Activated CD8-positive, alpha-beta memory T cell treated with anti-CD3 and anti-CD28 coated beads, Interleukin-2, amount 10 ng/mL, durations not matched to agents 7 days and 5 days (primary cell): ENCODE measurements at regions not wholly inside any gene's neighbourhood (a gene's known extent, or its start where the extent isn't known, plus 50 kb on each side); places are given as distances from the start of the nearest gene placed in this dataset.
"Not testable (repeated sequence)": the region's sequence is repeated elsewhere in the genome, so short reads cannot be mapped to it uniquely, and the experiment has no call there.

Source experiments
- ATAC-seq: fragments of 150-1000 bp; cut with Tn5 transposase; one replicate; pipeline ENCODE4 v1.10.0; 2021; ENCODE audit warnings: moderate library complexity
- CTCF ChIA-PET: fragments of 350-600 bp; sonication (Branson Sonifier 250); formaldehyde crosslinking; loops from one replicate; lab custom pipeline; 2021; ENCODE audit warnings: antibody characterized with exemption; lab: Charles Lee
- DNase-seq: peaks from one replicate; pipeline ENCODE4 v3.0.0-alpha.2; 2020
- H3K27ac Mint-ChIP-seq: one replicate; pipeline ENCODE4 v1.8.0; 2021; ENCODE audit warnings: mild to moderate bottlenecking, mixed read lengths
- H3K27me3 Mint-ChIP-seq: one replicate; pipeline ENCODE4 v1.8.0; 2021; ENCODE audit warnings: mixed read lengths
- H3K36me3 Mint-ChIP-seq: one replicate; pipeline ENCODE4 v1.8.0; 2021; ENCODE audit warnings: mild to moderate bottlenecking, mixed read lengths
- H3K4me1 Mint-ChIP-seq: one replicate; pipeline ENCODE4 v1.8.0; 2021; ENCODE audit warnings: mixed read lengths
- H3K4me3 Mint-ChIP-seq: one replicate; pipeline ENCODE4 v1.8.0; 2021; ENCODE audit warnings: mild to moderate bottlenecking, moderate library complexity, mixed read lengths
- H3K9me3 Mint-ChIP-seq: one replicate; pipeline ENCODE4 v1.8.0; 2022; ENCODE audit warnings: low read depth, mixed read lengths

DNA sequence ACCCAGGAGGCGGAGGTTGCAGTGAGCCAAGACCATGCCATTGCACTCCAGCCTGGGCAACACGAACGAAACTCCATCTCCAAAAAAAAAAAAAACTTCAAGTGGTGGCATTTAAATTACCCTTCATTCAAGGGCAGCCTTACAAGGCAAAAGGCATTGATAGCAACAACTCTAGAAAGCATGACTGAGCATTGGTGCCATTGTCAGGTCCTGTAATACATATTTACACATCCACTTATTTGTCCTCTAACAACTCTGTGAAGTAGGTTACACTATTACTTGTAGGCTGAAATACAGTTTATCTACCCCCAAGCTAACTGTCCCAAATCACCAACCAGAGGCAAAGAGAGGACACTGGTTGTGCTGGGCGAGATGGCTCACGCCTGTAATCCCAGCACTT is 52.7 kb upstream of the LARP1 start:
- ATAC-seq, result no peak
- no peak overlapping the region for H3K4me3 Mint-ChIP-seq
- peaks cover 12% of the 10 kb centered on the region for H3K27me3 Mint-ChIP-seq

DNA sequence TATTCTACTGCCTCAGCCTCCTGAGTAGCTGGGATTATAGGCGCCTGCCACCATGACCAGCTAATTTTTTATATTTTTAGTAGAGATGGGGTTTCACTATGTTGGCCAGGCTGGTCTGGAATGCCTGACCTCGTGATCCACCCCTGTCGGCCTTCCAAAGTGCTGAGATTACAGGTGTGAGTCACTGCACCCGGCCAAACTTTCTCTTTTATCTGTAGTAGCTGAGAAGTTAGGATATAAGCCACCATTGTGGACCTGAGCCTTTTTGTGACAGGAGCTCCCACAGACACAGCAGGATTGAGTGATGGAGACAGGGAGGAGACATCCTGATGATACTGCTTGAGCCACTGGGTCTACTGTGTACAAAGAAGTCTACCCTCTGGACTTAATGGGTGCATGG is 53.5 kb upstream of the LARP1 start:
- not testable (repeated sequence) for H3K9me3 Mint-ChIP-seq, ATAC-seq, H3K36me3 Mint-ChIP-seq, H3K27ac Mint-ChIP-seq, H3K4me3 Mint-ChIP-seq, H3K4me1 Mint-ChIP-seq, DNase-seq
- CTCF ChIA-PET, result interaction anchor here (1.1 kb wide), 1 partner anchor 11 kb away, joined by 3 read pairs; no protein-coding TSS in a partner anchor
- peaks cover 12% of the 10 kb centered on the region for H3K27me3 Mint-ChIP-seq

More for the DNA sequence above, 52.7 kb upstream of the LARP1 start:
- no peak for DNase-seq
- CTCF ChIA-PET, result no interaction called here
- Mint-ChIP-seq H3K27ac (no peak overlapping the region), H3K9me3 (no peaks in the 10 kb centered on the region), H3K4me1 (no peaks in the 10 kb centered on the region), H3K36me3 (no peaks in the 10 kb centered on the region)

DNA sequence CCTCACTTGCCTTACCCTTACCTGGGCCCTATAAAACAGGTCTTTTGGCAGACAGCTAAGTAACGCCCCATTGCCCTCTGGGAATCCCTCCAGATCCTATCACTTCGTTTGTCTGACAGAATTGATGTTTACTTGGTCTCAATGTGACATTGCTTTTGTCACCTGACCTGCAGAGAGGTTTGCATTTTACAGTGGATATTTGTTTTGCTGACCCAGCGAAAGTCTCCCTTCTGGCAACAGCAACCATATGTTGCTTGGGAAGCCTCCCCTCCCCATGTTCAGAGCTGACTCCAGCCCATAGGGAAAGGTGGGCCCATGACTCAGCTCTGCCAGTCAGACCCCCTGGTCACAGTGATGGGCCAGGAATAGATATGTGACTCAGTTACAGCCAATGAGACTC is 54.0 kb upstream of the LARP1 start:
- CTCF ChIA-PET, result interaction anchor here (1.1 kb wide), 1 partner anchor 12 kb away, joined by 3 read pairs; no protein-coding TSS in a partner anchor
- no peaks in the 10 kb centered on the region for H3K9me3 Mint-ChIP-seq

DNA sequence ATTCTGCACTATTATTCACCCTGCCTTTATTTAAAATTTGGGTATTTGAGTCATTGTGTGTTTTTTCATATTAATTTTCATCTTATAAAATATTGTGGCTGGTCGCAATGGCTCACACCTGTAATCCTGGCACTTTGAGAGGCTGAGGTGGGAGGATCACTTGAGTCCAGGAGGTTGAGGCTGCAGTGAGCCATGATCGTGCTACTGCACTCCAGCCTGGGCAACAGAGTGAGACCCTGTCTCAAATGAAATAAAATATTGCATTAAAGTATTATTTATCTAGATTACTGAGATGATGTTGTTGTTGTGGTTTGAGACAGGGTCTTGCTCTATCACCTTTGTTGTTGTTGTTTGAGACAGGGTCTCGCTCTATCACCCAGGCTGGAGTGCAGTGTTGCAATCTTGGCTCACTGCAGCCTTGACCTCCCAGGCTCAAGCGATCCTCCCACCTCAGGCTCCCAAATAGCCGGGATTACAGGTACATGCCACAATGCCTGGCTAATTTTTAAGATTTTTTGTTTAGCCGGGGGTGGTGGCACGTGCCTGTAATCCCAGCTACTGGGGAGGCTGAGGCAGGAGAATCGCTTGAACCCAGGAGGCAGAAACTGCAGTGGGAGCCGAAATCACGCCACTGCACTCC is 54.8 kb upstream of the LARP1 start:
- DNase-seq, H3K27ac Mint-ChIP-seq, CTCF ChIA-PET, H3K4me1 Mint-ChIP-seq, H3K36me3 Mint-ChIP-seq, H3K9me3 Mint-ChIP-seq, ATAC-seq, H3K4me3 Mint-ChIP-seq: not testable (repeated sequence)
- H3K27me3 Mint-ChIP-seq, result peaks cover 12% of the 10 kb centered on the region

More for the DNA sequence above, 54.0 kb upstream of the LARP1 start:
- Mint-ChIP-seq H3K27ac (no peak overlapping the region), H3K4me3 (no peak overlapping the region), H3K36me3 (no peaks in the 10 kb centered on the region), H3K27me3 (peaks cover 12% of the 10 kb centered on the region), H3K4me1 (no peaks in the 10 kb centered on the region)
- ATAC-seq (no peak), DNase-seq (no peak)

DNA sequence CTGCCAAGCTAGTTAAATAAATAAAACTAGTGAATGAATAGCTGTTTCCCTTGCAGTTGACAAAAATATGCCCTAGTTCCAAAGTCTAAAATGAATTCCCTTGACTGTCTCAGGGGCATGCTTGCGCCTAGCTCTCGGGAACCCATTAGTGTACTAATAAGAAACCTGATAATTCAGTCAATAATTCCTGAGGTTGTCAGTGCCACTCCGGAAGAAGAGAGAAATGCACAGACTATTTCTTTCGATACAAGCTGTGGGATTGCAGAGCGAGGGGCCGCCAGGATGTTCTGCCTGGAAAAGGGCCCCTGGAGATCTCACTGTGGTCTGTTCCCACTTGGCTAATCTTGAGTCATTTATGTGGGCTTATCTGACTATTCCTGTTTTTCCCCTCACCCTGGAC is 56.4 kb upstream of the LARP1 start:
- H3K27me3 Mint-ChIP-seq, result peaks cover 12% of the 10 kb centered on the region
- ATAC-seq (no peak), DNase-seq (no peak)
- no peak overlapping the region for H3K4me3 Mint-ChIP-seq
- no peaks in the 10 kb centered on the region for H3K9me3 Mint-ChIP-seq
- no peaks in the 10 kb centered on the region for H3K4me1 Mint-ChIP-seq
- CTCF ChIA-PET, result no interaction called here
- no peaks in the 10 kb centered on the region for H3K36me3 Mint-ChIP-seq
- no peak overlapping the region for H3K27ac Mint-ChIP-seq

DNA sequence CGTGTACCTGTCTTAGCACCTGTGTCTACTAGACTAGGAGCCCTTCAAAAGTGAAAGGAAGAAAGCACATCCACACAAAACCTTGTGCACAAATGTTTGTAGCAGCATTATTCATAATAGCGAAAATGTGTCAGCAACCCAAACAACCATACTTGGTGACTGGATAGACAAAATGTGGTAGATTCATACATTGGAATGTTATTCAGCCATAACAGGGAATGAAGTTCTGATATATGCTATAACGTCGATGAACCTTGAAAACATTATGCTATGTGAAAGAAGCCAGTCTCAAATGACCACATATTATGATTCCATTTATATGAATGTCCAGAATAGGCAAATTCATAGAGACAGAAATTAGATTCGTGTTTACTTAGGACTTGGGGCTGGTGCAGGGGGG is 57.8 kb upstream of the LARP1 start:
- Mint-ChIP-seq H3K9me3 (no peaks in the 10 kb centered on the region), H3K4me3 (no peak overlapping the region), H3K27me3 (peaks cover 12% of the 10 kb centered on the region), H3K27ac (no peak overlapping the region), H3K4me1 (no peaks in the 10 kb centered on the region), H3K36me3 (no peaks in the 10 kb centered on the region)
- no peak for ATAC-seq
- CTCF ChIA-PET, result no interaction called here
- DNase-seq, result no peak

DNA sequence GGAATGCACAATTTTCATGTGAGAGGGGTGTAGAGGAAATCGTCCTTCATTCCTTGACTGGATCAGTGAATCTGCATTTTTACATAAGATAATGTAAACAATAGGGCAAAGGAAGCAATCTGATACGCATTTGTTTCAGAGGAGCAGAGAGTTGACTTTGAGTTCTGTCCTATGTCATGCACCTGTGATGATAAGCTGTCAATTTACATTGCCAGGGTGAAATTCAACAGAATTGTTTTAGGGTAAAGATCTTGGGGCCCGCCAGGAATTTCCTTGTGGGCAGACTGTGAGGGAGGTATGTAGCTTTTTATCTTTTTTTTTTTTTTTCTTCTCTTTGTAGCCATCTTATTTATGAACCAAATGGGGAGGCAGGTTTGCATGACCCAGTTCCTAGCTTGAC is 58.3 kb upstream of the LARP1 start:
- Mint-ChIP-seq H3K27me3 (peaks cover 15% of the 10 kb centered on the region), H3K36me3 (no peaks in the 10 kb centered on the region), H3K27ac (no peak overlapping the region), H3K4me1 (no peaks in the 10 kb centered on the region), H3K9me3 (no peaks in the 10 kb centered on the region), H3K4me3 (no peak overlapping the region)
- CTCF ChIA-PET, result no interaction called here
- ATAC-seq (no peak), DNase-seq (no peak)

DNA sequence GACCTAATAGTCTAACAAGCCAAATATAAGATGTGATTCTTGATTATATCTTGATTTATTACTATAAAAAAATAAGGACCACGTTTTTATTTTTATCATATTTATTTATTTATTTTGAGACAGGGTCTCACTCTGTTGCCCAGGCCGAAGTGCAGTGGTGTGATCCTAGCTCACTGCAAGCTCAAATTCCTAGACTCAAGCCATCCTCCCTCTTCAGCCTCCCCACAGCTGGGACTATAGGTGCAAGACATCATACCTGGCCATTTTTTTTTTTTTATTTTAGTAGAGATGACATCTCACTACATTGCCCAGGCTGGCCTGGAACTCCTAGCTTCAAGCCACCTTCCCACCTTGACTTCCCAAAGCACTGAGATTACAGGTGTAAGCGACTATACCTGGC is 61.0 kb upstream of the LARP1 start:
- H3K27ac Mint-ChIP-seq, result no peak overlapping the region
- no peaks in the 10 kb centered on the region for H3K4me1 Mint-ChIP-seq
- no peak overlapping the region for H3K4me3 Mint-ChIP-seq
- H3K9me3 Mint-ChIP-seq, result no peaks in the 10 kb centered on the region
- H3K36me3 Mint-ChIP-seq, result no peaks in the 10 kb centered on the region
- no peak for ATAC-seq
- CTCF ChIA-PET, result no interaction called here
- DNase-seq, result no peak
- peaks cover 13% of the 10 kb centered on the region for H3K27me3 Mint-ChIP-seq

DNA sequence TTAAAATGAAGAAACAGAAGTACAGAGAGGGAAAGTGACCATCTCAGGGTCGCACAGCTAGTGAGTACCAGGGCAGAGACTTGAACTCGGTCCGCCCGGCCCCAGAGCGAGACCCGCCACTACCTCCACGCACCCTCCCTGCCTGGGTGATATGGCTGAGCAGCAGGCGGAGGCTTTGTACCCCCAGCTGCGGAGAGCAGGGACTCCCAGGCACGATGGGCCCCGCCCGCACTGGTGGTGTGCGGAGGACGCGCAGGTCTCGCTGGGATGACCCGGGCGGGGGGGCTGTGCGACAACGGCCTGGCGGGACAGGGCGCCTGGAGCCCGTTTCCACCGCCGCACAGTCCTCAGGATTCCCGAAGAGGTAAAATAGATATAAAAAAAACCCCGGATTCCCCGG is 64.7 kb upstream of the LARP1 start:
- no peak overlapping the region for H3K27ac Mint-ChIP-seq
- H3K36me3 Mint-ChIP-seq, result no peaks in the 10 kb centered on the region
- H3K9me3 Mint-ChIP-seq, result no peaks in the 10 kb centered on the region
- H3K4me1 Mint-ChIP-seq, result no peaks in the 10 kb centered on the region
- H3K27me3 Mint-ChIP-seq, result peaks cover 10% of the 10 kb centered on the region
- CTCF ChIA-PET, result no interaction called here
- no peak overlapping the region for H3K4me3 Mint-ChIP-seq
- no peak for DNase-seq
- no peak for ATAC-seq

DNA sequence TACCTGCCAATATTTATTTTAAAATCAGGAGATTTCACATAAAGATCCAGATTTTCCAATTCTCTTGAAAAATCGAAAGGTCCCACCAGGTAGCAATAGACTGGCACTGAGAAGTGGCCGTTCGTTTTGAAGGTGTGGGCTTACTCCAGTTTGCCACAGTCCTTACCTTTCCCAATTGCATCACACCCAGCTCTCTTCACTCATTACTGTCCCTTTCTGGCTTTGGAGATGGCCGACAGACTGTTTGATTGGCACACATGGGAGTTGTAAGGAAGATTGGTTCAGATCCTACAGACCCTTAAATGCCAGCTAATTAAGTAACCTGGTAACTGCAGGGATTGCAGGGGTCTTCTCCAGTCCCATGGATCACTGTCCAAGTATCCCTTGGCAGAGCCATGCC is 68.7 kb upstream of the LARP1 start:
- no peak for DNase-seq
- H3K4me3 Mint-ChIP-seq, result no peak overlapping the region
- H3K36me3 Mint-ChIP-seq, result no peaks in the 10 kb centered on the region
- no peaks in the 10 kb centered on the region for H3K9me3 Mint-ChIP-seq
- H3K27me3 Mint-ChIP-seq, result peaks cover 25% of the 10 kb centered on the region
- CTCF ChIA-PET, result no interaction called here
- no peak overlapping the region for H3K27ac Mint-ChIP-seq
- no peak for ATAC-seq
- peaks cover 4% of the 10 kb centered on the region for H3K4me1 Mint-ChIP-seq

DNA sequence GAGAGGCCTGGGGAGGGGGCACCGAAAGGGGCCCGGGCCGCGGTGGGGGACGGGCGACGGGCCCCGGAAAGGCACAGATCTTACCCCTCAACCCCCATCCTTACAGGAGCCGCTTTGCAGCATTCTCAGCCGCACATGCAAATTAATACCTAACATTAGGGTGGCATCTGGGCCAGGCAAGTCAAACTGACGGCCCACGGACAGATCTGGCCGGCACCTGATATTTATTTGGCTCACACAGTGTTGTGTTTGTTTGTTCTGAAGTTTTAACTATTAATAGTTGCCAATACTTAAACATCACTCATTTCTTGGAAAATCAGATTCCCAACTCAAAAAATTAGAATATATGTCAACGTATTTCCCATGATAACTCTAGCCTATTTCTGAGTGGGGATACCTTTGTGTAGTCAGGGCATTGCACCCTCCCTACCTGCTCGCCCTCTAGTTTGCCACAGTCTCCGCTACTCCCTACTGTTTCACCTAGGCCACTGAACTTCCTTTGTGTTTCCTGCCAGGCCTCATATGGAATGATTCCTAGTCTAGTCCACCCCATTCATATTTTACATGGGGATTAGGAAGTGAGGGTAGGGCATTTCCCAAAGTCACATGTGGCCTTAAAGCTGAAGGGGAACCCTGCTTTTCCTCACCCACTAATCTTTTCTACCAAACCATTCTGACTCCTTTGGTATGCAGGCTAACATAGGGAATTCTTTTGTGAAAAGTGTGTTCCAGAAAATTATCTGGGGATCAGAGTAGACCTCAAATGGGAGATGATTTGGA is 71.9 kb upstream of the LARP1 start:
- peaks cover 29% of the 10 kb centered on the region for H3K27me3 Mint-ChIP-seq
- H3K36me3 Mint-ChIP-seq, result no peaks in the 10 kb centered on the region
- no peak overlapping the region for H3K27ac Mint-ChIP-seq
- CTCF ChIA-PET, result interaction anchor here (1.9 kb wide), 1 partner anchor 33 kb away, joined by 7 read pairs; no protein-coding TSS in a partner anchor
- ATAC-seq (no peak), DNase-seq (no peak)
- no peak overlapping the region for H3K4me3 Mint-ChIP-seq
- peaks cover 4% of the 10 kb centered on the region for H3K4me1 Mint-ChIP-seq
- H3K9me3 Mint-ChIP-seq, result no peaks in the 10 kb centered on the region

DNA sequence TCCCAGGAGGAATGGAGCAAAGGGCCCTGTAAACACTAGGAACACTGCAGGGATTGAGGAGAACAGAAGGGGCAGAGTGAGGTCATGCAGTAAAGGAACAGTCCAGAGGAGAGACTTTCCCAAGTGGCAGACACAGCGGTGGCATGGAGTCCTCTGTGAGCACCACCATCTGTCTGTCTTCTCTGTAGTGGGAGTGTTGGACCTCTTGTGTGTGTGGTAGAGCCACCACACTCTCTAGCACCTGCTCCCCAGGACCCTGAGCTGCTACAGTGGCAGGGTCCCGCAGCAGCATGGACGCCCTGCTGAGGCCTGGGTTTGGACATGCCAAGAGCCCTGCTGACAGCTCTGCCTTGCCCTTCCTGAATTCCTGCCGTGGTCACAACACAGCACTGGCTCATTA is 75.7 kb upstream of the LARP1 start:
- H3K4me1 Mint-ChIP-seq, result peaks cover 4% of the 10 kb centered on the region
- H3K27me3 Mint-ChIP-seq, result peaks cover 21% of the 10 kb centered on the region
- no peak for DNase-seq
- ATAC-seq, result no peak
- no peak overlapping the region for H3K27ac Mint-ChIP-seq
- no peaks in the 10 kb centered on the region for H3K9me3 Mint-ChIP-seq
- CTCF ChIA-PET, result no interaction called here
- no peaks in the 10 kb centered on the region for H3K36me3 Mint-ChIP-seq
- H3K4me3 Mint-ChIP-seq, result no peak overlapping the region

DNA sequence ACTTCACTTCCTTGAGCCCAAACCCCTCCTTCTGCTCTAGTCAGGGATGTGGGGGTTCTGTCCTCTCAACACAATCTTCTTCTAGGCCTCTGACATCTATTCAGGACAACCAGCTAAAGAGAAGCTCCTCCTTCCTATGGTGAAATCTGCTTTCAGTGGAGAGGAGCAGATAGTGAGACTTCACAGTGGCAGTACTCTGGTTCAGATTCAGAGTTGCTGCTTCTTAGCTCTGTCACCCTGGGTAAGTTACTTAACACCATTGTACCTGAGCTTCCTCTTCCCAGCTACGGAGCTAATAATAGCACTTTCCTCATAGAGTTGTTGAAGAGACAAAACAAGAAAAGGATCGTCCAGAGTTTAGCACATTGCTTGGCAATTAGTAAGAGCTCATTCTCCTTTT is 77.3 kb upstream of the LARP1 start:
- no peak overlapping the region for H3K27ac Mint-ChIP-seq
- no peak overlapping the region for H3K4me3 Mint-ChIP-seq
- peaks cover 1% of the 10 kb centered on the region for H3K4me1 Mint-ChIP-seq
- CTCF ChIA-PET, result no interaction called here
- no peak for DNase-seq
- H3K9me3 Mint-ChIP-seq, result no peaks in the 10 kb centered on the region
- peaks cover 11% of the 10 kb centered on the region for H3K27me3 Mint-ChIP-seq
- no peak for ATAC-seq
- no peaks in the 10 kb centered on the region for H3K36me3 Mint-ChIP-seq

DNA sequence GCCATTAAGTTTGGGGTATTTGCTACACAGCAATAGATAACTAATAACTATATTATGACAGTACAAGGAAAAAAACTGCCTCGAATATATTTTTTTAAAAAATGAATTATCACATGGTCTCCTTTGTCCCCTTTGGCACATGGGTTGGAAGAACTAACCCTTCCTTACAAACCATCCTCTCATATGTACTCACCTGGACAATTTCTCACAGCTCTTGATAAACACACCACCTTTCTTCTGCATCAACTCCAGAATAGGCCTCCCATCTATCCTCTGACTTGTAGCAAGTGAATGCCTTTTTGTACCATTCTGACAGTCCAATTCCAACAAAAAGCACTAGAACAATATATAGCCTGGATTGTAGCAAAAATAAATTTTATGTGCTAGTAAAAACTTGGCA is 78.7 kb upstream of the LARP1 start:
- Mint-ChIP-seq H3K27ac (no peak overlapping the region), H3K9me3 (no peaks in the 10 kb centered on the region)

More for the DNA sequence above, 78.7 kb upstream of the LARP1 start:
- ATAC-seq (no peak), DNase-seq (no peak)
- Mint-ChIP-seq H3K27me3 (peaks cover 4% of the 10 kb centered on the region), H3K4me3 (no peak overlapping the region), H3K36me3 (no peaks in the 10 kb centered on the region), H3K4me1 (no peaks in the 10 kb centered on the region)
- CTCF ChIA-PET, result no interaction called here
